Colonic mucosa (tissue), 4 donors: ENCODE measurements at regions not wholly inside any gene's neighbourhood (a gene's known extent, or its start where the extent isn't known, plus 50 kb on each side); places are given as distances from the start of the nearest gene placed in this dataset.

Source experiments
- DNase-seq: peaks from one replicate; pipeline ENCODE4 v3.0.0-alpha.2; 2020
- H3K27ac ChIP-seq: fragments of 200-600 bp; one replicate; pipeline ENCODE4 v1.8.0; 2021
- H3K27me3 ChIP-seq: fragments of 200-600 bp; one replicate; pipeline ENCODE4 v1.8.0; 2021
- H3K36me3 ChIP-seq: fragments of 200-600 bp; one replicate; pipeline ENCODE4 v1.8.0; 2021
- H3K4me1 ChIP-seq: fragments of 200-600 bp; one replicate; pipeline ENCODE4 v1.8.0; 2021; ENCODE audit warnings: mild to moderate bottlenecking
- H3K4me3 ChIP-seq: fragments of 200-600 bp; one replicate; pipeline ENCODE4 v1.8.0; 2021
- H3K9ac ChIP-seq, 2 donors: one replicate each; pipeline ENCODE4 v1.7.0; 2013; ENCODE audit warnings: control low read depth in 2 of 2, low read depth in 2 of 2, low read length in 2 of 2
- H3K9me3 ChIP-seq: fragments of 200-600 bp; one replicate; pipeline ENCODE4 v1.8.0; 2021
- intact Hi-C: fragments of 100-400 bp; cut with DNase I; formaldehyde crosslinking; loops from one replicate; pipeline ENCODE4 v1.14.1; 2022
- TF ChIP-seq, protein P1 (sequence below): fragments of 200-600 bp; IDR thresholded peaks from one replicate; pipeline ENCODE4 v1.8.0; 2022; ENCODE audit warnings: antibody characterized with exemption, mild to moderate bottlenecking
- donor health status: healthy.
- donor health status: DM: no; HTN: no; CAD: no.
- donor health status: DM: no; HTN: no; CAD: no.

DNA sequence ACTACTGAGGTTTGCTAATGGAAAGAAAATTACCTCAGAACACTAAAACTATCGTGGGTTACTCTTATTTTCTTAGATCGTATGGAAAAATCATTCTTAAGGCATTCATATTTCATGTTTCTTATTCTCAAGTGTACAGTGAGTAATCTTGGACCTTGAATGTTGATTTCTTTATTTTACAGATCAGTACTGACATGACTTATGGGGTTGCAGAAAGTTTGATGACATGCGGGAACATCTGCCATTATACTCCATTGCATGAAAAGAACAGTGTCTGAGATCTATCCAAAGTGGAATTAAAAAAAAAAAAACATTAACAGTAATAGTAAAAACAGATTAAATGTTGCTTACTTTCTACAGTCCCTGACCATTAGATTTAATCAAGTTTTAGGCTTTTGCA lies 1290.2 kb upstream of the WWC1 start:
- no peaks in the 10 kb centered on the region for H3K4me1 ChIP-seq
- intact Hi-C loops, result no loop called here
- H3K27me3 ChIP-seq, result no peaks in the 10 kb centered on the region
- H3K4me3 ChIP-seq, result no peak overlapping the region
- H3K27ac ChIP-seq, result no peak overlapping the region
- H3K9ac ChIP-seq, result no peak overlapping the region
- TF ChIP-seq, protein P1, sequence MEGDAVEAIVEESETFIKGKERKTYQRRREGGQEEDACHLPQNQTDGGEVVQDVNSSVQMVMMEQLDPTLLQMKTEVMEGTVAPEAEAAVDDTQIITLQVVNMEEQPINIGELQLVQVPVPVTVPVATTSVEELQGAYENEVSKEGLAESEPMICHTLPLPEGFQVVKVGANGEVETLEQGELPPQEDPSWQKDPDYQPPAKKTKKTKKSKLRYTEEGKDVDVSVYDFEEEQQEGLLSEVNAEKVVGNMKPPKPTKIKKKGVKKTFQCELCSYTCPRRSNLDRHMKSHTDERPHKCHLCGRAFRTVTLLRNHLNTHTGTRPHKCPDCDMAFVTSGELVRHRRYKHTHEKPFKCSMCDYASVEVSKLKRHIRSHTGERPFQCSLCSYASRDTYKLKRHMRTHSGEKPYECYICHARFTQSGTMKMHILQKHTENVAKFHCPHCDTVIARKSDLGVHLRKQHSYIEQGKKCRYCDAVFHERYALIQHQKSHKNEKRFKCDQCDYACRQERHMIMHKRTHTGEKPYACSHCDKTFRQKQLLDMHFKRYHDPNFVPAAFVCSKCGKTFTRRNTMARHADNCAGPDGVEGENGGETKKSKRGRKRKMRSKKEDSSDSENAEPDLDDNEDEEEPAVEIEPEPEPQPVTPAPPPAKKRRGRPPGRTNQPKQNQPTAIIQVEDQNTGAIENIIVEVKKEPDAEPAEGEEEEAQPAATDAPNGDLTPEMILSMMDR, result no peak
- DNase-seq, result no peak
- no peaks in the 10 kb centered on the region for H3K36me3 ChIP-seq
- no peaks in the 10 kb centered on the region for H3K9me3 ChIP-seq

DNA sequence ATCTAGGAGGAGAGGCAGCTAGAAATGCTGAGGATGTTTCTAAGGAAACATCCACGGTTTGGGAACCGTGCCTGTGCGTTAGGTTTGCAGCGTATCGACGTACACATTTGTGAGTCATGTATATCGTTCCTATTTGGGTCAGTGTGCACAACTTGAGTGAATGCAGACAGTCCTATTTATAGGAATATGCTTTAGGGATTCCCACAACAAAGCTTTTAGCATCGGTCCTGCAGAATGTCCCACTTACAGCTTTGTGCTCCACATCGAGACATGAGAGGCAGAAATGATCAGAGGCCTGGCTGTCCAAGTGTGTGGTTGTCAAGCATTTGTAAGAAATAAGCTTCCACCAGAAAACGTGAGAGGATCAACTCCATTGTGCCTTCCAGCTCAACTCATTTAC lies 1282.7 kb upstream of the WWC1 start:
- no peaks in the 10 kb centered on the region for H3K4me1 ChIP-seq
- TF ChIP-seq, protein P1, result no peak
- no peak for DNase-seq
- H3K9me3 ChIP-seq, result no peaks in the 10 kb centered on the region
- no peaks in the 10 kb centered on the region for H3K36me3 ChIP-seq
- H3K27me3 ChIP-seq, result no peaks in the 10 kb centered on the region
- intact Hi-C loops, result no loop called here
- no peak overlapping the region for H3K27ac ChIP-seq
- no peak overlapping the region for H3K9ac ChIP-seq
- H3K4me3 ChIP-seq, result no peak overlapping the region

DNA sequence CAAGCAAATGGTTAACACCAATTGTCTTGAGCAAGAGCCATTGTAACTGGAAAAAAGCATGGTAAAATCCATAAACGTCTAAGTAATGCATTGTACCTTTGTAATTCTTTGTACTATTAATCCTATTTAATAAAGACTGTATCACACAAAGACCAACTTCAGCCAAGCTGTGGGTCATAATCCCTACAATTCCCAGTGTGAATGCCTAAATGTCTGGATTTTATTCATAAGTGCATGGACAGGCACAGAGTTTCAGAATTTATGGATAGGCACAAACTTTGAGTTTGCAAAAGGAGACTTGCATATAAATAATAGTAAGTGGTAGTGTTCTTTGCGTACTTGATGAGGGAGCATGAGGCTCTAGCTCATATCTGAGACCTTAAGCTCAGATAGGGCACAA lies 1280.2 kb upstream of the WWC1 start:
- no peak for DNase-seq
- Histone ChIP-seq H3K4me3 (no peak overlapping the region), H3K9me3 (no peaks in the 10 kb centered on the region), H3K27ac (no peak overlapping the region), H3K36me3 (no peaks in the 10 kb centered on the region), H3K4me1 (no peaks in the 10 kb centered on the region), H3K9ac (no peak overlapping the region), H3K27me3 (no peaks in the 10 kb centered on the region)
- TF ChIP-seq, protein P1, result no peak
- intact Hi-C loops, result no loop called here

DNA sequence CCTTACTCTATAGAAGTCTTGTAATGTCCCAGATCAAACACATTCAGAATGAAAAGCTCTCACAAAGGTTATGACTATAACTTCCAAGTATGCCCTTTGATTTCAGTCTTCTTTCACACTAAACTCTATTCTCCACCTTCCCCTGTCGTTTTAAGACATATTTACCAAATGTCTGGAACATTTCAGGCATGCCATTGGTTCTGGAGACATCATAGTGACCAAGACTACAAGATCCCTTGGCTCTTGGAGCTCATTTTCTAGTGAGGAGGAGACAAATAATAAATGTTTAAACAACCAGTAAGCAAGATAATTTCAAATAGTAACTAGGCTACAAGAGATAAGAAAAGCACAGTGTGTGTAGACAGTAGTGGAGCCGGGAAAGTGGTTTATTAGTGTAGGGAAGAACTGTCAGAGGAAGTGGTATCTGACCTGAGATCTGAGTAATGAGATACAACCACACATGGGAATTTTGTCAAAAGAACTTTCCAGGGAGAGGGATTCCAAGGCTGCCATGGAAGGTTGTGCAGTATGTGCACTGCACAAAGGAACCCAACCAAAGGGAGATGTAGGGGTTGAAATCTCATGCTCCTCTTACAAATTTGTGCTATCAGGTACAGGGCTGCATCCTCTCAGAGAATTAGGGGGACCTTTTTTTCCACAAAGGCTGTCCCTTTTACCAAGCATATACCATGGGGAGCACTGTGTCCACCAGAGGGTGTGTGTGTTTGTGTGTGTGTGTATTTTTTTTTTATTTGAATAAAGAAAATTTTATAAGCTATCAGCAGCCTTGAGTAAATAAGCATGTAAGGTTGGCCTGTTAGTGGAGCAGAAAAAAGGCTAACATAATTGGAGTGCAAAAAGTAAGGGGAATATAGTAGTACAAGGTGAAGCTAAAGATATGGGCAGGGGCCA lies 1279.1 kb upstream of the WWC1 start:
- Histone ChIP-seq H3K27ac (no peak overlapping the region), H3K4me3 (no peak overlapping the region), H3K4me1 (no peaks in the 10 kb centered on the region), H3K9me3 (no peaks in the 10 kb centered on the region), H3K9ac (no peak overlapping the region), H3K27me3 (no peaks in the 10 kb centered on the region), H3K36me3 (no peaks in the 10 kb centered on the region)
- DNase-seq, result no peak
- intact Hi-C loops, result no loop called here
- TF ChIP-seq, protein P1, result no peak

DNA sequence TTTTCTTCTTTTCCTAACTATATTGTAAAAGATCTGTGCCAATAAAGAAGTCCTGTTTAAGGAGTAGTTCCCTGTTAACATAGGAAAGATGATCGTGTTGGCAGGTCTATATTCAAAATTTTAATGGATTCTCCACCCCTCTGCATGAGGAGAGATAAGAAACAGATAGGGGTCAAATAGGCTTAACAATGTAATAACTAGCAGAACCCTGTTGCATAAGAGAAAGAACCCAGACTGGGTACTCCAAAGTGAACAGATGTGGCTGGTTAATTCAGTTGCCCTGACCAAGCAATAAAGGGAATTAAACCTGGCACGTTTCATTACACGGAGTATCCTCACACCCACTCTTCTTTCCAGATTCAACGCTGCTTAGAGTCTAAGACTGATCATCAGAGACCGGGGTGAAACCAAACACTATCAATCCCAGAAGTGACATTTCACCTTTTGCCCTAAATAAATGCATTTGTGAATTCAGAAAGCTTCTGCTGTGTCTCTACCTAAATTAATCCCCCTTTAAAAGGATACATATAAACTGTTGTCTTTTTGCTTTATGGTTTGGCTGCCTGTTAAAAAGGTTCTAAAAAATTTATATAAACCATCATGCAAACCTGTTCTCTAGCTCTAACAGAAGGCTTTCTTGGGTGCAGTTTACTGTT lies 1276.9 kb upstream of the WWC1 start:
- intact Hi-C loops, result no loop called here
- no peaks in the 10 kb centered on the region for H3K27me3 ChIP-seq
- no peak for DNase-seq
- no peaks in the 10 kb centered on the region for H3K9me3 ChIP-seq
- TF ChIP-seq, protein P1, result no peak
- H3K36me3 ChIP-seq, result no peaks in the 10 kb centered on the region
- no peak overlapping the region for H3K9ac ChIP-seq
- H3K4me1 ChIP-seq, result no peaks in the 10 kb centered on the region
- H3K27ac ChIP-seq, result no peak overlapping the region
- no peak overlapping the region for H3K4me3 ChIP-seq
